ENCODE measurements at regions not wholly inside any gene's neighbourhood (a gene's known extent, or its start where the extent isn't known, plus 50 kb on each side); places are given as distances from the start of the nearest gene placed in this dataset.

DNA sequence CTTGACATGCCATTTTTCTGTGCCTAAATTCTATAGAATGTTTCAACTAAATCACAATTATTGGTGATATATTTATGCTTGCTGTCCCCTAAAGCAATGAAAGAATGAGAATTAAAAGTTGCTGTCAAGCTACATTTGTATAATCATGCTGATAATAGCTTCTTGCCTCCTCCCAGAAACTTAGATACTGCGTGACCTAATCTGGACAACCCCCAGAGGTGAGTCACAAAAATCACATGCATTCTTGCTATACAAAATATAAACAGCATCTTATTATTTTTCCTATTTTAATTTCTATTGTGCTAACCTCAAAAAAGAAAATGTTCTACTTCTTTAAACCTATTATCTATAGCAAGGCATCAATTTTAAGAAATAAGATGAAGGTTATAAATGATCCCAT lies 995.8 kb upstream of the ACO1 start:
- no peak overlapping the region for H2AK5ac ChIP-seq (ENCODE audit: insufficient read length, low read length)
- no peak overlapping the region for H2AFZ ChIP-seq (ENCODE audit: low read length)
- no peaks in the 10 kb centered on the region for H4K20me1 ChIP-seq (ENCODE audit: control insufficient read depth, insufficient read depth, insufficient read length)
- no peaks in the 10 kb centered on the region for H3K9me3 Mint-ChIP-seq
- H3K4me2 ChIP-seq (ENCODE audit: insufficient read depth, insufficient read length, low read length): no peak overlapping the region
- TF ChIP-seq, protein P1, sequence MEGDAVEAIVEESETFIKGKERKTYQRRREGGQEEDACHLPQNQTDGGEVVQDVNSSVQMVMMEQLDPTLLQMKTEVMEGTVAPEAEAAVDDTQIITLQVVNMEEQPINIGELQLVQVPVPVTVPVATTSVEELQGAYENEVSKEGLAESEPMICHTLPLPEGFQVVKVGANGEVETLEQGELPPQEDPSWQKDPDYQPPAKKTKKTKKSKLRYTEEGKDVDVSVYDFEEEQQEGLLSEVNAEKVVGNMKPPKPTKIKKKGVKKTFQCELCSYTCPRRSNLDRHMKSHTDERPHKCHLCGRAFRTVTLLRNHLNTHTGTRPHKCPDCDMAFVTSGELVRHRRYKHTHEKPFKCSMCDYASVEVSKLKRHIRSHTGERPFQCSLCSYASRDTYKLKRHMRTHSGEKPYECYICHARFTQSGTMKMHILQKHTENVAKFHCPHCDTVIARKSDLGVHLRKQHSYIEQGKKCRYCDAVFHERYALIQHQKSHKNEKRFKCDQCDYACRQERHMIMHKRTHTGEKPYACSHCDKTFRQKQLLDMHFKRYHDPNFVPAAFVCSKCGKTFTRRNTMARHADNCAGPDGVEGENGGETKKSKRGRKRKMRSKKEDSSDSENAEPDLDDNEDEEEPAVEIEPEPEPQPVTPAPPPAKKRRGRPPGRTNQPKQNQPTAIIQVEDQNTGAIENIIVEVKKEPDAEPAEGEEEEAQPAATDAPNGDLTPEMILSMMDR (conservative IDR thresholded peaks at IDR 0.05): no peak
- WGBS (ENCODE audit: extremely low coverage, insufficient read length, low lambda C conversion rate): no CpG with 5 or more reads among the region's 1 CpG
- H3K4me1 ChIP-seq (ENCODE audit: insufficient read depth, low read length): no peaks in the 10 kb centered on the region
- H3K79me1 ChIP-seq (ENCODE audit: insufficient read depth, low read depth, low read length, poor library complexity, severe bottlenecking): no peaks in the 10 kb centered on the region
- H2BK20ac ChIP-seq (ENCODE audit: low read depth, low read length, poor library complexity, severe bottlenecking): no peak overlapping the region
- no peak overlapping the region for H3K4ac ChIP-seq (ENCODE audit: low read depth, low read length)
- no peak overlapping the region for H3K9ac ChIP-seq (ENCODE audit: extremely low read depth, insufficient read length, low read length)
- H3K27me3 Mint-ChIP-seq (ENCODE audit: low read depth): no peaks in the 10 kb centered on the region
- H3K36me3 Mint-ChIP-seq (ENCODE audit: insufficient read depth in 1 of 3, low read depth in 3 of 3): no peaks in the 10 kb centered on the region
- no peaks in the 10 kb centered on the region for H3K9me3 ChIP-seq (ENCODE audit: control insufficient read depth, low read depth, low read length)
- no peaks in the 10 kb centered on the region for H3K27me3 ChIP-seq (ENCODE audit: insufficient read depth, low read length)
- no peak overlapping the region for H2BK120ac ChIP-seq (ENCODE audit: low read depth, low read length, poor library complexity, severe bottlenecking)
- no peak overlapping the region for H3K27ac ChIP-seq (ENCODE audit: insufficient read length, low read depth, low read length)
- H2BK12ac ChIP-seq (ENCODE audit: insufficient read length, low read depth, low read length): no peak overlapping the region
- no peak overlapping the region for H3K18ac ChIP-seq (ENCODE audit: insufficient read length, low read depth, low read length)
- no peak overlapping the region for H2BK15ac ChIP-seq (ENCODE audit: low read depth, low read length)
- H4K91ac ChIP-seq (ENCODE audit: insufficient read length, low read depth, low read length): no peak overlapping the region
- no peak overlapping the region for H4K5ac ChIP-seq (ENCODE audit: insufficient read length, low read depth, low read length)
- H3K23me2 ChIP-seq (ENCODE audit: insufficient read length, low read depth, low read length, poor library complexity, severe bottlenecking): no peaks in the 10 kb centered on the region
- no peaks in the 10 kb centered on the region for H3K79me2 ChIP-seq (ENCODE audit: insufficient read depth, low read length)
- no peak overlapping the region for H2BK5ac ChIP-seq (ENCODE audit: insufficient read length, low read length)
- H4K8ac ChIP-seq (replicated peaks; ENCODE audit: insufficient read length, low read depth, low read length): no peak overlapping the region
- H3K23ac ChIP-seq (ENCODE audit: insufficient read length, low read depth, low read length): no peak overlapping the region
- DNase-seq: no peak
- H3K27ac Mint-ChIP-seq: no peak overlapping the region
- H3K56ac ChIP-seq (ENCODE audit: insufficient read length, low read depth, low read length): no peak overlapping the region
- no peak overlapping the region for H3K14ac ChIP-seq (ENCODE audit: insufficient read depth, low read length)
- no peak overlapping the region for H3K4me3 Mint-ChIP-seq
- no peaks in the 10 kb centered on the region for H3K4me1 Mint-ChIP-seq
- H3T11ph ChIP-seq (ENCODE audit: low read length): no peak overlapping the region

All from H9 (cell line).